Gastroesophageal sphincter (tissue), 2 donors: ENCODE measurements at regions not wholly inside any gene's neighbourhood (a gene's known extent, or its start where the extent isn't known, plus 50 kb on each side); places are given as distances from the start of the nearest gene placed in this dataset.

Experiments used
- EP300 ChIP-seq: sonication (generic); formaldehyde crosslinking; IDR thresholded peaks from one replicate; pipeline ENCODE4 v1.6.1; 2017; ENCODE audit warnings: antibody characterized with exemption, mild to moderate bottlenecking
- POLR2A ChIP-seq, 2 donors: fragments of 450-650 bp; IDR thresholded peaks; one replicate each; pipeline ENCODE4 v1.6.1; 2017; ENCODE audit warnings: antibody characterized with exemption in 2 of 2, mild to moderate bottlenecking in 2 of 2, moderate library complexity in 1 of 2

DNA sequence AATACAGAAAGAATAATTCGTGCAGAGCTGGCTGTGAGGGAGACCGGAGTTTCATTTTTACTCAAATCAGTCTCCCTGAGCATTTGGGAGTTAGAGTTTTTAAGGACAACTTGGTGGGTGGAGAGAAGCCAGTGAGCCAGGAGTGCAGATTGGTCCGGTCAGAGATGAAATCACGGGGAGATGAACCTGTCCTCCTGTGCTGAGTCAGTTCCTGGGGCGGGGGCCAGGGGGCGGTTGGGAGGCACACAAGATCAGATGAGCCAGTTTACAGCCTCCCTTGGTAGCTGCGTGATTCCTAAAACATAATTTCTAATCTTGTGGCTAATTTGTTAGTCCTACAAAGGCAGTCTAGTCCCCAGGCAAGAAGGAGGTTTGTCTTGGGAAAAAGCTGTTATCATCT lies 1267.9 kb downstream of the AMY1C start:
- TF ChIP-seq POLR2A (IDR thresholded peaks at IDR 0.05) (no peak), EP300 (no peak)
